HepG2 (cell line): ENCODE measurements at regions not wholly inside any gene's neighbourhood (a gene's known extent, or its start where the extent isn't known, plus 50 kb on each side); places are given as distances from the start of the nearest gene placed in this dataset.

Experiments used
- ATAC-seq: fragments of 200-7000 bp; cut with Tn5 transposase; 3 replicates; pipeline ENCODE4 v1.9.1; 2020; ENCODE audit warnings: mild to moderate bottlenecking, moderate library complexity
- BruUV-seq: library from RNA; stranded (reverse); fragments of 400-500 nt; replicated peaks from 2 replicates; lab custom pipeline; 2021; lab: Mats Ljungman, UMichigan
- CTCF ChIA-PET: fragments of 300-600 bp; formaldehyde crosslinking; extraction: SDS; loops from one replicate; lab custom pipeline; 2021; ENCODE audit warnings: low total read pairs, inconsistent platforms, low intra/inter-chr PET ratio; lab: Yijun Ruan, JAX
- POLR2A ChIA-PET: fragments of 350-600 bp; sonication (Branson Sonifier 250); formaldehyde crosslinking; loops from one replicate; lab custom pipeline; 2020; ENCODE audit warnings: antibody characterized with exemption, inconsistent platforms; lab: Yijun Ruan, JAX
- DNase-seq: peaks from one replicate; pipeline ENCODE4 v3.0.0-alpha.2; 2015; ENCODE audit warnings: low spot score
- FAIRE-seq: peaks from 3 replicates; lab custom pipeline; 2011; peaks lifted over from hg19 to GRCh38; lab: Jason Lieb, UNC
- H2AFZ ChIP-seq: one replicate; pipeline ENCODE4 v1.6.1; 2011; ENCODE audit warnings: low read length, inconsistent platforms
- H3K27ac ChIP-seq: fragments of 300-600 bp; 3 replicates; pipeline ENCODE4 v1.8.0; 2011; ENCODE audit warnings: mixed run types, mild to moderate bottlenecking, mixed read lengths, low read length, inconsistent platforms; ENCODE audit not compliant: insufficient read depth; ENCODE audit errors: extremely low read length
- H3K27me3 ChIP-seq, 2 experiments: fragments of 200-600 bp in 1 of 2; 2 replicates in 1 of 2; 3 replicates in 1 of 2; pipeline versions ENCODE4 v1.6.0 to v1.8.0; 2011; ENCODE audit warnings: low read length in 2 of 2, mild to moderate bottlenecking in 2 of 2, moderate library complexity in 2 of 2, inconsistent platforms in 1 of 2; ENCODE audit not compliant: insufficient read depth in 2 of 2, control insufficient read depth in 1 of 2
- H3K36me3 ChIP-seq, 2 experiments: fragments of 200-600 bp in 1 of 2; replicated peaks in 1 of 2; 2 replicates in 1 of 2; 3 replicates in 1 of 2; pipeline versions ENCODE4 v1.5.1 to v1.8.0; 2011; ENCODE audit warnings: low read length in 2 of 2, inconsistent platforms in 1 of 2; ENCODE audit not compliant: insufficient read depth in 2 of 2, control insufficient read depth in 1 of 2
- H3K4me1 ChIP-seq: 2 replicates; pipeline ENCODE4 v1.5.1; 2012; ENCODE audit warnings: low read length, inconsistent platforms; ENCODE audit not compliant: insufficient read depth
- H3K4me2 ChIP-seq: 2 replicates; pipeline ENCODE4 v1.6.0; 2011; ENCODE audit warnings: low read depth, low read length, inconsistent platforms
- H3K4me3 ChIP-seq, 3 experiments: fragments of 200-600 bp in 1 of 3; sonication (generic), shearing (Covaris generic) in 1 of 3; replicated peaks in 1 of 3; 2 replicates each; pipeline ENCODE4 v1.5.1; 2011 to 2016; ENCODE audit warnings: low read length in 3 of 3, inconsistent platforms in 2 of 3, low read depth in 2 of 3, mild to moderate bottlenecking in 2 of 3, control low read depth in 1 of 3, mixed read lengths in 1 of 3; ENCODE audit not compliant: insufficient read depth in 1 of 3
- H3K79me2 ChIP-seq: one replicate; pipeline ENCODE4 v1.6.1; 2011; ENCODE audit warnings: low read length, inconsistent platforms; ENCODE audit not compliant: insufficient read depth
- H3K9ac ChIP-seq: 2 replicates; pipeline ENCODE4 v1.6.0; 2011; ENCODE audit warnings: mild to moderate bottlenecking, low read depth, low read length, inconsistent platforms; ENCODE audit not compliant: insufficient read depth
- H3K9me3 ChIP-seq: 2 replicates; pipeline ENCODE4 v1.5.1; 2012; ENCODE audit warnings: mild to moderate bottlenecking, low read length
- H4K20me1 ChIP-seq: 2 replicates; pipeline ENCODE4 v1.6.0; 2011; ENCODE audit warnings: inconsistent platforms, mild to moderate bottlenecking, low read length, moderate library complexity; ENCODE audit not compliant: insufficient read depth
- CENPX ChIP-seq: sonication (generic); formaldehyde crosslinking; IDR thresholded peaks from 2 replicates; pipeline ENCODE4 v1.9.0; 2021; ENCODE audit warnings: mild to moderate bottlenecking, missing genetic modification reagents, moderate library complexity
- FOXK2 ChIP-seq: fragments of 450-650 bp; IDR thresholded peaks from 2 replicates; pipeline ENCODE4 v1.6.1; 2016
- HDAC2 ChIP-seq: sonication (generic); formaldehyde crosslinking; IDR thresholded peaks from 2 replicates; pipeline ENCODE4 v1.4.0; 2020; ENCODE audit warnings: missing genetic modification reagents
- HMGXB3 ChIP-seq: sonication (generic); formaldehyde crosslinking; IDR thresholded peaks from 2 replicates; pipeline ENCODE4 v1.4.0; 2020; ENCODE audit warnings: missing genetic modification reagents, borderline replicate concordance
- MIXL1 ChIP-seq: IDR thresholded peaks from 2 replicates; pipeline ENCODE4 v1.6.1; 2016
- POLR2AphosphoS2 ChIP-seq: IDR thresholded peaks from 2 replicates; pipeline ENCODE4 v1.6.1; 2011; ENCODE audit warnings: low read depth, low read length, improper control_type of control experiment
- POLR2G ChIP-seq: fragments of 200-400 bp; formaldehyde crosslinking; IDR thresholded peaks from 2 replicates; pipeline ENCODE4 v1.6.1; 2018; ENCODE audit warnings: mild to moderate bottlenecking, low read depth, low read length, moderate library complexity
- SMAD3 ChIP-seq: sonication (generic); formaldehyde crosslinking; IDR thresholded peaks from 2 replicates; pipeline ENCODE4 v1.4.0; 2020; ENCODE audit warnings: missing genetic modification reagents
- ZNF7 ChIP-seq: IDR thresholded peaks from 2 replicates; pipeline ENCODE4 v1.6.1; 2016; ENCODE audit warnings: missing biosample characterization, missing genetic modification reagents
- ZSCAN29 ChIP-seq: sonication (generic); formaldehyde crosslinking; conservative IDR thresholded peaks from 2 replicates; pipeline ENCODE4 v1.4.0; 2020; ENCODE audit warnings: mild to moderate bottlenecking, missing genetic modification reagents
- WGBS: methylation state at CpG from one replicate; pipeline ENCODE4 v1.1.6; 2017; ENCODE audit warnings: low lambda C conversion rate; 5-methylcytosine and 5-hydroxymethylcytosine counted together
- in situ Hi-C: cut with HindIII; loops from 2 replicates; pipeline ENCODE4 v1.10.0; 2017; ENCODE audit warnings: low pct_unique_long_range_greater_than_20kb; ENCODE audit not compliant: extremely low pct_ligation_motif_present
- intact Hi-C: fragments of 100-400 bp; cut with micrococcal nuclease; formaldehyde crosslinking; loops from one replicate; pipeline ENCODE4 v1.10.0; 2022; ENCODE audit not compliant: unreplicated experiment
- TF ChIP-seq, protein P1 (sequence below): sonication (generic); formaldehyde crosslinking; IDR thresholded peaks from 2 replicates; pipeline ENCODE4 v1.5.0; 2020; ENCODE audit warnings: mild to moderate bottlenecking, missing genetic modification reagents, moderate library complexity

DNA sequence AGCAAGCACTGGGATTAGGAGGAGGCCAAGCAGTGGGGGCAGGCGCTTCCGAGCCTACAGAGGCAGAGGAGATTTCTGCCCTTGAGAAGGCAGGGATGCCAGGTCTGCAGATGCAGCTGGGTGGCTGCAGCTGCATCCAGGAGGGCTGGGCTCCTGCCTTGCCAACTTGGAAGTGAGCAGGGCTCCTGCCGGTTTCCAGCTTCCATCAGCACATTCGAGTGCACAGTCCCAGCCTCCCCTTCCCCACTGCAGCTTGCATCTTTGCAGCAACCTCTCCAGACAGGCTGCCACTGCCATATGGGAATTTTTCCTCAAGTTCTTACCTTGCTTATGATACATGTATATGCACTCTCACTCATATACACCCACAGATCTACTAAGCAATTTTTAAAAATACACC lies 1234.3 kb upstream of the B3GALT2 start:
- DNase-seq = no peak
- no peak overlapping the region for H3K27ac ChIP-seq
- ATAC-seq = no peak
- no peak for FAIRE-seq
- ChIA-PET CTCF (no interaction called here), POLR2A (no interaction called here)
- H4K20me1 ChIP-seq = no peaks in the 10 kb centered on the region
- no peak overlapping the region for H3K9ac ChIP-seq
- H3K4me2 ChIP-seq = no peak overlapping the region
- BruUV-seq = no TSS peak
- H3K27me3 ChIP-seq = no peaks in the 10 kb centered on the region
- no peaks in the 10 kb centered on the region for H3K79me2 ChIP-seq
- in situ Hi-C loops = no loop called here
- no peak overlapping the region for H3K4me3 ChIP-seq
- H3K36me3 ChIP-seq = no peaks in the 10 kb centered on the region
- no CpG with 5 or more reads among the region's 4 CpGs for WGBS
- no peaks in the 10 kb centered on the region for H3K4me1 ChIP-seq
- intact Hi-C loops = no loop called here
- H2AFZ ChIP-seq = no peak overlapping the region
- TF ChIP-seq FOXK2 (no peak), ZSCAN29 (CRISPR knock-in tag) (no peak), CENPX (CRISPR knock-in tag) (no peak), MIXL1 (CRISPR knock-in tag) (no peak)
- TF ChIP-seq, protein P1, sequence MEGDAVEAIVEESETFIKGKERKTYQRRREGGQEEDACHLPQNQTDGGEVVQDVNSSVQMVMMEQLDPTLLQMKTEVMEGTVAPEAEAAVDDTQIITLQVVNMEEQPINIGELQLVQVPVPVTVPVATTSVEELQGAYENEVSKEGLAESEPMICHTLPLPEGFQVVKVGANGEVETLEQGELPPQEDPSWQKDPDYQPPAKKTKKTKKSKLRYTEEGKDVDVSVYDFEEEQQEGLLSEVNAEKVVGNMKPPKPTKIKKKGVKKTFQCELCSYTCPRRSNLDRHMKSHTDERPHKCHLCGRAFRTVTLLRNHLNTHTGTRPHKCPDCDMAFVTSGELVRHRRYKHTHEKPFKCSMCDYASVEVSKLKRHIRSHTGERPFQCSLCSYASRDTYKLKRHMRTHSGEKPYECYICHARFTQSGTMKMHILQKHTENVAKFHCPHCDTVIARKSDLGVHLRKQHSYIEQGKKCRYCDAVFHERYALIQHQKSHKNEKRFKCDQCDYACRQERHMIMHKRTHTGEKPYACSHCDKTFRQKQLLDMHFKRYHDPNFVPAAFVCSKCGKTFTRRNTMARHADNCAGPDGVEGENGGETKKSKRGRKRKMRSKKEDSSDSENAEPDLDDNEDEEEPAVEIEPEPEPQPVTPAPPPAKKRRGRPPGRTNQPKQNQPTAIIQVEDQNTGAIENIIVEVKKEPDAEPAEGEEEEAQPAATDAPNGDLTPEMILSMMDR = no peak
- peaks cover 17% of the 10 kb centered on the region for H3K9me3 ChIP-seq

DNA sequence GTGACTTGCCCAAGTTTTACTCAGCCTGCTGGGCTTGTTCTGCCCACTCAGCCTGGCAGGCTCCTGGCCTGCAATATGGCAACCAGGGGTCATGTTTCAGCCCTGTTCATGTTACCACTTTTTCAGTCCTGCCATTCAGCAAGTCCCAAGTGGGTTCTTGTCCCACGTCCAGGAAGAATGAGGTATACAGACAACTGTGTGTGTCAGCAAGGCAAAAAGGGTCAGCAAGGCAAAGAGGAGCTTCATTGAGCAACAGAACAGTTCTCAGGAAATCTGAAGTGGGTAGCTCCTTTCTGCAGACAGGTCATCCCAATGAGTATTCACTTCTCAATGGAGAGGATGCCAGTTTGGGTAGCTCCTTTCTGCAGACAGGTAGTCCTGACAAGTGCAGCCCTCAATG lies 1233.3 kb upstream of the B3GALT2 start:
- in situ Hi-C loops (no loop called here), intact Hi-C loops (no loop called here)
- ATAC-seq (no peak), DNase-seq (no peak), FAIRE-seq (no peak)
- TF ChIP-seq ZNF7 (CRISPR knock-in tag) (peak; percentile 65; the same call in 1 of the 2 replicates), HMGXB3 (no peak), POLR2AphosphoS2 (no peak), SMAD3 (CRISPR knock-in tag) (no peak), HDAC2 (CRISPR knock-in tag) (no peak), POLR2G (no peak)
- Histone ChIP-seq H3K9me3 (peaks cover 19% of the 10 kb centered on the region), H3K27me3 (no peaks in the 10 kb centered on the region), H3K36me3 (no peaks in the 10 kb centered on the region), H3K4me1 (no peaks in the 10 kb centered on the region), H3K9ac (no peak overlapping the region), H4K20me1 (no peaks in the 10 kb centered on the region), H2AFZ (no peak overlapping the region), H3K27ac (no peak overlapping the region), H3K4me2 (no peak overlapping the region), H3K4me3 (no peak overlapping the region), H3K79me2 (no peaks in the 10 kb centered on the region)
- ChIA-PET POLR2A (no interaction called here), CTCF (no interaction called here)
- BruUV-seq = no TSS peak
- 0% methylated on average over 1 of the region's 1 CpG for WGBS
